Spleen (tissue), 11 donors: ENCODE measurements at regions not wholly inside any gene's neighbourhood (a gene's known extent, or its start where the extent isn't known, plus 50 kb on each side); places are given as distances from the start of the nearest gene placed in this dataset.

Experiments
- DNase-seq: peaks from one replicate; pipeline ENCODE4 v3.0.0-alpha.2; 2020
- H3K27ac ChIP-seq, 8 donors: fragments of 200-600 bp; sonication (generic) in 7 of 8; 1 replicate in 4 of 8; 2 replicates in 4 of 8; pipeline versions ENCODE4 v1.5.0 to v1.8.0; 2016 to 2021; ENCODE audit warnings: inconsistent platforms in 4 of 8, mild to moderate bottlenecking in 4 of 8, moderate library complexity in 1 of 8
- H3K27me3 ChIP-seq, 7 donors: fragments of 200-600 bp; sonication (generic) in 6 of 7; replicated peaks in 1 of 7; 1 replicate in 4 of 7; 2 replicates in 3 of 7; pipeline versions ENCODE4 v1.5.0 to v1.8.0; 2016 to 2021; ENCODE audit warnings: inconsistent platforms in 3 of 7, mild to moderate bottlenecking in 1 of 7
- H3K36me3 ChIP-seq, 6 donors: fragments of 200-600 bp; sonication (generic) in 5 of 6; 1 replicate in 4 of 6; 2 replicates in 2 of 6; pipeline versions ENCODE4 v1.5.0 to v1.8.0; 2016 to 2021; ENCODE audit warnings: inconsistent platforms in 2 of 6
- H3K4me1 ChIP-seq, 6 donors: fragments of 200-600 bp; sonication (generic) in 5 of 6; 1 replicate in 3 of 6; 2 replicates in 3 of 6; pipeline versions ENCODE4 v1.5.0 to v1.8.0; 2016 to 2021; ENCODE audit warnings: inconsistent platforms in 3 of 6
- H3K4me3 ChIP-seq, 8 donors: fragments of 200-600 bp; sonication (generic) in 7 of 8; 1 replicate in 4 of 8; 2 replicates in 4 of 8; pipeline versions ENCODE4 v1.5.0 to v1.8.0; 2016 to 2021; ENCODE audit warnings: inconsistent platforms in 4 of 8, mild to moderate bottlenecking in 4 of 8, moderate library complexity in 2 of 8
- H3K9me3 ChIP-seq, 8 donors: fragments of 200-600 bp; sonication (generic) in 7 of 8; 1 replicate in 4 of 8; 2 replicates in 4 of 8; pipeline versions ENCODE4 v1.5.0 to v1.8.0; 2016 to 2021; ENCODE audit warnings: inconsistent platforms in 4 of 8
- POLR2A ChIP-seq, 3 donors: fragments of 450-650 bp; IDR thresholded peaks; one replicate each; pipeline ENCODE4 v1.5.1; 2017; ENCODE audit warnings: antibody characterized with exemption in 3 of 3, mild to moderate bottlenecking in 1 of 3
- POLR2AphosphoS5 ChIP-seq, 3 donors: sonication (generic); formaldehyde crosslinking; IDR thresholded peaks; one replicate each; pipeline ENCODE4 v1.5.1; 2017; ENCODE audit warnings: antibody characterized with exemption in 3 of 3
- WGBS, 5 donors: extraction: QIAGEN DNeasy Blood & Tissue Kit in 3 of 5; methylation state at CpG; one replicate each; pipeline versions ENCODE4 v1.1.5 to v1.1.7; 2013 to 2018; 5-methylcytosine and 5-hydroxymethylcytosine counted together
- intact Hi-C: fragments of 100-400 bp; cut with DNase I; formaldehyde crosslinking; loops from one replicate; pipeline ENCODE4 v1.15.0; 2023; ENCODE audit warnings: low total_unique reads
- TF ChIP-seq, protein P1 (sequence below), 11 experiments: fragments of 200-600 bp in 7 of 11; fragments of 450-650 bp in 4 of 11; sonication (generic) in 4 of 11; IDR thresholded peaks in 8 of 11; conservative IDR thresholded peaks in 3 of 11; 1 replicate in 7 of 11; 2 replicates in 4 of 11; pipeline versions ENCODE4 v1.4.0 to v1.8.0; 2016 to 2021; ENCODE audit warnings: antibody characterized with exemption in 11 of 11, inconsistent platforms in 4 of 11, mild to moderate bottlenecking in 1 of 11
- donor health status: healthy with polysubstance abuse.
- donor health status: DM: no; HTN: no; CAD: no; lungs with moderate emphysema.
- donor health status: DM: no; HTN: no; CAD: no.
- donor health status: Bipolar disorder and iron deficiency.
- donor health status: healthy.
- donor health status: DM: no; HTN: no; CAD: no.
- donor health status: DM: yes; HTN: yes; CAD: no.

DNA sequence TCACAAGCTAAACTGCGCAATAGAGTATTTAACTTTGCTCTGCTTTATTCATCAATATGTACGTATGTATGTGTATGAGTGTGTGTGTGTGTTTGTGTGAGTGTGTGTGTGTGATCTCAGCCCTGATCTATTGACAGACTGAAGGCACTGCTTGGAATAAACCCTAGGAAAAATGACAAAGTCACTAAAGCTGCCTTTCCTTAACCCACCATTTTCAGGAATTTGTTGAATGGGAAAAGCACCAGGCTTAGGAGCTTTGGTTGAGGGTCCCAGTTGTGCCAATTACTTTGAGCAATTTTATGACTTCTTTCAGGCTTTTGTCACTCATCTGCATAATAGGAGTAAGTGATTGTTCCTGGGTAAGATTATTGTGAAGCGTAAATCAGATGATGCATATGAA is 108.6 kb upstream of the TLR4 start:
- Histone ChIP-seq H3K36me3 (no peaks in the 10 kb centered on the region), H3K27ac (no peak overlapping the region), H3K9me3 (peaks cover 0 to 21% (median 13%) of the 10 kb centered on the region in 8 donors), H3K4me1 (no peaks in the 10 kb centered on the region), H3K27me3 (peaks cover 0 to 2% (median 0%) of the 10 kb centered on the region in 7 donors), H3K4me3 (no peak overlapping the region)
- TF ChIP-seq, protein P1, sequence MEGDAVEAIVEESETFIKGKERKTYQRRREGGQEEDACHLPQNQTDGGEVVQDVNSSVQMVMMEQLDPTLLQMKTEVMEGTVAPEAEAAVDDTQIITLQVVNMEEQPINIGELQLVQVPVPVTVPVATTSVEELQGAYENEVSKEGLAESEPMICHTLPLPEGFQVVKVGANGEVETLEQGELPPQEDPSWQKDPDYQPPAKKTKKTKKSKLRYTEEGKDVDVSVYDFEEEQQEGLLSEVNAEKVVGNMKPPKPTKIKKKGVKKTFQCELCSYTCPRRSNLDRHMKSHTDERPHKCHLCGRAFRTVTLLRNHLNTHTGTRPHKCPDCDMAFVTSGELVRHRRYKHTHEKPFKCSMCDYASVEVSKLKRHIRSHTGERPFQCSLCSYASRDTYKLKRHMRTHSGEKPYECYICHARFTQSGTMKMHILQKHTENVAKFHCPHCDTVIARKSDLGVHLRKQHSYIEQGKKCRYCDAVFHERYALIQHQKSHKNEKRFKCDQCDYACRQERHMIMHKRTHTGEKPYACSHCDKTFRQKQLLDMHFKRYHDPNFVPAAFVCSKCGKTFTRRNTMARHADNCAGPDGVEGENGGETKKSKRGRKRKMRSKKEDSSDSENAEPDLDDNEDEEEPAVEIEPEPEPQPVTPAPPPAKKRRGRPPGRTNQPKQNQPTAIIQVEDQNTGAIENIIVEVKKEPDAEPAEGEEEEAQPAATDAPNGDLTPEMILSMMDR (IDR thresholded peaks at IDR 0.05 in 8 of 11, conservative IDR thresholded peaks at IDR 0.05 in 3 of 11): no peak
- TF ChIP-seq POLR2AphosphoS5 (IDR thresholded peaks at IDR 0.05): no peak
- no peak for TF ChIP-seq POLR2A (IDR thresholded peaks at IDR 0.05)
- intact Hi-C loops: no loop called here
- DNase-seq: no peak
- WGBS, 5 donors: 87 to 95% (median 91%) methylated on average over 3 of the region's 3 CpGs

DNA sequence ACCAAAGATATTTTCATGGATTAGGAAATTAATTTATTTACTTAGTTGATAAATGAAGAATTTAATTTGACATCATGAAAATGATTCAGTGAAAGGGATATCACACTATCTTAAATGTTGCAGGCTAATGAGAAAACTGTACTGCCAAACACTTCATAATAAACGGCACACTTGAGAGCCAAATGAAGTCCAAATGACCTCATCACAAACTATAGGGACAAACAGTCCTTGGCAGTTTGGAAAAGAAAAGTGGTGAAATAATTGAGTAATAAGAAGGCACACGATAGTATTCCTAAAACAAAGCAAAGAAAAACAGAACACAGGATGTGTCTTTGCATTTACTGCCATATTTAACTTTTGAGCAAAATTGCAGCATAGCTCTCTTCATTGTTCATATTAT is 116.9 kb upstream of the TLR4 start:
- Histone ChIP-seq H3K4me3 (no peak overlapping the region), H3K9me3 (peaks cover 0 to 11% (median 0%) of the 10 kb centered on the region in 8 donors), H3K27ac (no peak overlapping the region), H3K4me1 (no peaks in the 10 kb centered on the region), H3K27me3 (no peaks in the 10 kb centered on the region), H3K36me3 (no peaks in the 10 kb centered on the region)
- WGBS, 5 donors: 70 to 89% (median 76%) methylated on average over 2 of the region's 2 CpGs
- intact Hi-C loops: no loop called here
- TF ChIP-seq POLR2AphosphoS5 (IDR thresholded peaks at IDR 0.05): no peak
- TF ChIP-seq, protein P1 (IDR thresholded peaks at IDR 0.05 in 8 of 11, conservative IDR thresholded peaks at IDR 0.05 in 3 of 11): no peak
- TF ChIP-seq POLR2A (IDR thresholded peaks at IDR 0.05): no peak
- DNase-seq: no peak

DNA sequence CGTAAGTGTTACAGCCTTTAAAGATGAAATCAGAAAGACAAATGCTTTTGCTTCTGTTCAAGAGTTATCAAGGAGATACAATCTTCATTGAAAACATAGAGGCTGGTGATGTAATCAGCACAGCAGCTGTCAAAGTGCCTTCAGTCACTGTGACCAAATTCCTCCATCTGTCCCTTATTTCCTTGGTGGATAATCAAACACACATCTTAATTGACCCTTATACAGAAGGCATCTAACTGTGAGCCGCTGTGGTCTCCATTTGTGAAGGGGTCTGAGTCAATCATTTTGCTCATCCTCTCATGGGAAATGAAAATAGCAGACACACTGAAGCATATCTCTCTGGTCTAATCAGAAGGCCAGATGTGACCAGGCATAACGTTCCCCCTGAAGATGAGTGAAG is 130.1 kb upstream of the TLR4 start:
- Histone ChIP-seq H3K4me1 (no peaks in the 10 kb centered on the region), H3K27ac (no peak overlapping the region), H3K36me3 (no peaks in the 10 kb centered on the region), H3K9me3 (peaks cover 0 to 9% (median 0%) of the 10 kb centered on the region in 8 donors), H3K4me3 (no peak overlapping the region), H3K27me3 (no peaks in the 10 kb centered on the region)
- no peak for DNase-seq
- WGBS, 5 donors: 71 to 88% (median 81%) methylated on average over 3 of the region's 3 CpGs
- intact Hi-C loops: no loop called here
- TF ChIP-seq POLR2A (IDR thresholded peaks at IDR 0.05): no peak
- TF ChIP-seq, protein P1 (IDR thresholded peaks at IDR 0.05 in 8 of 11, conservative IDR thresholded peaks at IDR 0.05 in 3 of 11): no peak

DNA sequence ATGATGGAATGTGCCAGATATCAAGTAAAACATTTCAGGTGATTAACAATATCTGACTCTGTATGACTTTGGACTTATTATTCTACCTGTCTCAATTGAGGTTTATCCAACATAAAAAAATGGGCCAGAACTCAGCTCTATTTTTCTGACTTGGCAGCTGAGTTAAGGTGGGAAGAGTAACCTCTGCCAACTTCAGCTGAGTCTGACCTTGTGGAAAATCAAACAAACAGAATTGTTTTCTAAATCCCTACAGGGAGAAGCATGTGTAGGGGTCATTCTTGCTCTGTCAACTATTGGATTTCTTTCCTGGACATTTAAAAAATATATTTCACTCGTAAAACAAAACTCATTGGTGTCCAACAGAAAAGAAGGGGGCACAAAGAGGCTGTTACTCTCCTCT is 139.4 kb upstream of the TLR4 start:
- Histone ChIP-seq H3K9me3 (no peaks in the 10 kb centered on the region), H3K4me1 (no peaks in the 10 kb centered on the region), H3K27me3 (no peaks in the 10 kb centered on the region), H3K4me3 (no peak overlapping the region), H3K36me3 (no peaks in the 10 kb centered on the region), H3K27ac (no peak overlapping the region)
- 61 to 84% (median 77%) methylated on average over 1 of the region's 1 CpG for WGBS, 5 donors
- TF ChIP-seq POLR2AphosphoS5 (IDR thresholded peaks at IDR 0.05): no peak
- TF ChIP-seq, protein P1 (IDR thresholded peaks at IDR 0.05 in 8 of 11, conservative IDR thresholded peaks at IDR 0.05 in 3 of 11): no peak
- TF ChIP-seq POLR2A (IDR thresholded peaks at IDR 0.05): no peak
- no peak for DNase-seq
- intact Hi-C loops: no loop called here
